ENCODE measurements at regions not wholly inside any gene's neighbourhood (a gene's known extent, or its start where the extent isn't known, plus 50 kb on each side); places are given as distances from the start of the nearest gene placed in this dataset.

- TF ChIP-seq, protein P1, sequence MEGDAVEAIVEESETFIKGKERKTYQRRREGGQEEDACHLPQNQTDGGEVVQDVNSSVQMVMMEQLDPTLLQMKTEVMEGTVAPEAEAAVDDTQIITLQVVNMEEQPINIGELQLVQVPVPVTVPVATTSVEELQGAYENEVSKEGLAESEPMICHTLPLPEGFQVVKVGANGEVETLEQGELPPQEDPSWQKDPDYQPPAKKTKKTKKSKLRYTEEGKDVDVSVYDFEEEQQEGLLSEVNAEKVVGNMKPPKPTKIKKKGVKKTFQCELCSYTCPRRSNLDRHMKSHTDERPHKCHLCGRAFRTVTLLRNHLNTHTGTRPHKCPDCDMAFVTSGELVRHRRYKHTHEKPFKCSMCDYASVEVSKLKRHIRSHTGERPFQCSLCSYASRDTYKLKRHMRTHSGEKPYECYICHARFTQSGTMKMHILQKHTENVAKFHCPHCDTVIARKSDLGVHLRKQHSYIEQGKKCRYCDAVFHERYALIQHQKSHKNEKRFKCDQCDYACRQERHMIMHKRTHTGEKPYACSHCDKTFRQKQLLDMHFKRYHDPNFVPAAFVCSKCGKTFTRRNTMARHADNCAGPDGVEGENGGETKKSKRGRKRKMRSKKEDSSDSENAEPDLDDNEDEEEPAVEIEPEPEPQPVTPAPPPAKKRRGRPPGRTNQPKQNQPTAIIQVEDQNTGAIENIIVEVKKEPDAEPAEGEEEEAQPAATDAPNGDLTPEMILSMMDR (IDR thresholded peaks at IDR 0.05 in 8 of 11, conservative IDR thresholded peaks at IDR 0.05 in 3 of 11): no peak
- no peak for TF ChIP-seq POLR2A (IDR thresholded peaks at IDR 0.05)
- TF ChIP-seq POLR2AphosphoS5 (IDR thresholded peaks at IDR 0.05): no peak
These were observed 200.9 kb upstream of the TRPM3 start for GRCh38 chr9:71322311-71322710.
